H1 (cell line): ENCODE measurements at regions not wholly inside any gene's neighbourhood (a gene's known extent, or its start where the extent isn't known, plus 50 kb on each side); places are given as distances from the start of the nearest gene placed in this dataset.

Source experiments
- CTCF ChIA-PET: fragments of 300-600 bp; sonication (Branson Sonifier 250); formaldehyde crosslinking; loops from one replicate; lab custom pipeline; 2021; ENCODE audit not compliant: partially characterized antibody; lab: Charles Lee
- POLR2A ChIA-PET: fragments of 300-600 bp; sonication (Branson Sonifier 250); formaldehyde crosslinking; loops from one replicate; lab custom pipeline; 2021; ENCODE audit warnings: inconsistent platforms; ENCODE audit not compliant: partially characterized antibody; lab: Charles Lee
- DNase-seq, 2 experiments: peaks; one replicate each; pipeline versions ENCODE4 v3.0.0 to v3.0.0-alpha.2; 2010 to 2022; ENCODE audit warnings: low spot score in 2 of 2, low read depth in 1 of 2, mixed read lengths in 1 of 2
- FAIRE-seq: peaks from 2 replicates; lab custom pipeline; 2011; peaks lifted over from hg19 to GRCh38; lab: Jason Lieb, UNC
- H2AFZ ChIP-seq: 2 replicates; pipeline ENCODE4 v1.8.1; 2012; ENCODE audit warnings: low read length, inconsistent platforms
- H2AK5ac ChIP-seq: 2 replicates; pipeline ENCODE4 v1.6.1; 2013; ENCODE audit warnings: low read depth, low read length
- H2BK120ac ChIP-seq: replicated peaks from 2 replicates; pipeline ENCODE3; 2013; ENCODE audit warnings: low read depth, low read length, inconsistent platforms
- H2BK12ac ChIP-seq: 2 replicates; pipeline ENCODE4 v1.6.1; 2013; ENCODE audit warnings: low read depth, low read length
- H2BK15ac ChIP-seq: 2 replicates; pipeline ENCODE4 v1.6.1; 2013; ENCODE audit warnings: low read length
- H2BK20ac ChIP-seq: 2 replicates; pipeline ENCODE4 v1.6.1; 2013; ENCODE audit warnings: low read length
- H2BK5ac ChIP-seq: 2 replicates; pipeline ENCODE4 v1.6.1; 2013; ENCODE audit warnings: low read depth, low read length
- H3K14ac ChIP-seq: 2 replicates; pipeline ENCODE4 v1.6.1; 2013; ENCODE audit warnings: inconsistent platforms; ENCODE audit not compliant: insufficient read length
- H3K18ac ChIP-seq: 2 replicates; pipeline ENCODE4 v1.6.1; 2013; ENCODE audit warnings: low read length; ENCODE audit errors: extremely low read depth
- H3K23ac ChIP-seq: 2 replicates; pipeline ENCODE4 v1.6.1; 2013; ENCODE audit warnings: inconsistent platforms; ENCODE audit not compliant: insufficient read length
- H3K23me2 ChIP-seq: 2 replicates; pipeline ENCODE4 v1.6.1; 2013; ENCODE audit warnings: low read depth, low read length
- H3K27ac ChIP-seq: 2 replicates; pipeline ENCODE4 v1.6.1; 2011; ENCODE audit warnings: low read depth, low read length, inconsistent platforms
- H3K27me3 ChIP-seq, 4 experiments: replicated peaks in 1 of 4; 1 replicate in 1 of 4; 2 replicates in 3 of 4; pipeline versions ENCODE4 v1.6.1 to v1.8.1; 2011 to 2013; ENCODE audit warnings: low read length in 3 of 4, mild to moderate bottlenecking in 3 of 4, inconsistent platforms in 2 of 4, mixed read lengths in 2 of 4, moderate library complexity in 1 of 4; ENCODE audit not compliant: control insufficient read depth in 3 of 4, insufficient read depth in 3 of 4; ENCODE audit errors: extremely low read depth in 1 of 4
- H3K36me3 ChIP-seq, 4 experiments: 2 replicates each; pipeline versions ENCODE4 v1.6.1 to v1.8.1; 2011 to 2013; ENCODE audit warnings: mild to moderate bottlenecking in 4 of 4, low read length in 3 of 4, moderate library complexity in 2 of 4, control low read depth in 1 of 4, inconsistent platforms in 1 of 4; ENCODE audit not compliant: insufficient read depth in 4 of 4, control insufficient read depth in 2 of 4
- H3K4ac ChIP-seq: replicated peaks from 2 replicates; pipeline ENCODE3; 2013; ENCODE audit warnings: low read length, low read depth, mixed read lengths, inconsistent platforms; ENCODE audit not compliant: insufficient read length
- H3K4me1 ChIP-seq, 4 experiments: replicated peaks in 1 of 4; 1 replicate in 1 of 4; 2 replicates in 3 of 4; pipeline versions ENCODE4 v1.6.1 to v1.8.1; 2011 to 2013; ENCODE audit warnings: low read length in 3 of 4, inconsistent platforms in 2 of 4, mixed read lengths in 1 of 4; ENCODE audit not compliant: insufficient read depth in 4 of 4, control insufficient read depth in 3 of 4
- H3K4me2 ChIP-seq, 2 experiments: 2 replicates each; pipeline versions ENCODE4 v1.6.1 to v1.8.1; 2011 to 2013; ENCODE audit warnings: low read depth in 2 of 2, low read length in 2 of 2, control low read depth in 1 of 2, inconsistent platforms in 1 of 2, mild to moderate bottlenecking in 1 of 2; ENCODE audit not compliant: insufficient read depth in 1 of 2
- H3K4me3 ChIP-seq, 4 experiments: fragments of 200-600, 300-600 bp in 1 of 4; sonication (generic), shearing (Covaris generic), sonication (Bioruptor Twin) in 1 of 4; 2 replicates each; pipeline versions ENCODE4 v1.5.1 to v1.8.1; 2011 to 2016; ENCODE audit warnings: low read length in 4 of 4, low read depth in 3 of 4, control low read depth in 2 of 4, inconsistent platforms in 2 of 4, mild to moderate bottlenecking in 2 of 4, mixed read lengths in 1 of 4, moderate library complexity in 1 of 4; ENCODE audit not compliant: insufficient read depth in 2 of 4; ENCODE audit errors: extremely low read depth in 1 of 4
- H3K56ac ChIP-seq: replicated peaks from 2 replicates; pipeline ENCODE3; 2013; ENCODE audit warnings: low read depth, mild to moderate bottlenecking, mixed read lengths, low read length, inconsistent platforms; ENCODE audit not compliant: insufficient read length
- H3K79me1 ChIP-seq: 2 replicates; pipeline ENCODE4 v1.6.1; 2013; ENCODE audit warnings: low read depth, low read length, control low read depth
- H3K79me2 ChIP-seq, 2 experiments: 2 replicates each; pipeline versions ENCODE4 v1.6.1 to v1.8.1; 2012 to 2013; ENCODE audit warnings: low read length in 2 of 2, mild to moderate bottlenecking in 2 of 2, inconsistent platforms in 1 of 2; ENCODE audit not compliant: insufficient read depth in 2 of 2, control insufficient read depth in 1 of 2
- H3K9ac ChIP-seq, 4 experiments: replicated peaks in 1 of 4; 1 replicate in 1 of 4; 2 replicates in 3 of 4; pipeline versions ENCODE4 v1.6.1 to v1.8.1; 2011 to 2013; ENCODE audit warnings: low read depth in 3 of 4, low read length in 3 of 4, control low read depth in 2 of 4, mild to moderate bottlenecking in 2 of 4, moderate library complexity in 2 of 4, inconsistent platforms in 1 of 4; ENCODE audit errors: extremely low read depth in 1 of 4
- H3K9me3 ChIP-seq, 2 experiments: 2 replicates each; pipeline versions ENCODE4 v1.6.1 to v1.8.1; 2012 to 2013; ENCODE audit warnings: mild to moderate bottlenecking in 2 of 2, moderate library complexity in 2 of 2, control low read depth in 1 of 2, inconsistent platforms in 1 of 2, low read depth in 1 of 2, low read length in 1 of 2, mixed read lengths in 1 of 2; ENCODE audit not compliant: insufficient read depth in 2 of 2
- H4K20me1 ChIP-seq, 2 experiments: replicated peaks in 1 of 2; 2 replicates each; pipeline versions ENCODE3 to v1.8.1; 2011 to 2013; ENCODE audit warnings: inconsistent platforms in 2 of 2, low read length in 2 of 2, mild to moderate bottlenecking in 1 of 2; ENCODE audit not compliant: insufficient read depth in 2 of 2, control insufficient read depth in 1 of 2
- H4K5ac ChIP-seq: 2 replicates; pipeline ENCODE4 v1.6.1; 2013; ENCODE audit warnings: low read length, low read depth, mixed read lengths, inconsistent platforms; ENCODE audit not compliant: insufficient read length
- H4K8ac ChIP-seq: 2 replicates; pipeline ENCODE4 v1.8.0; 2013; ENCODE audit warnings: mild to moderate bottlenecking, moderate library complexity, low read length, inconsistent platforms; ENCODE audit not compliant: insufficient read depth; ENCODE audit errors: extremely low read depth
- H4K91ac ChIP-seq: replicated peaks from 2 replicates; pipeline ENCODE3; 2013; ENCODE audit warnings: low read length, mixed read lengths, inconsistent platforms; ENCODE audit not compliant: insufficient read length
- CHD2 ChIP-seq: IDR thresholded peaks from 2 replicates; pipeline ENCODE4 v1.6.1; 2012; ENCODE audit warnings: low read length, improper control_type of control experiment
- CTCF ChIP-seq, 3 experiments: IDR thresholded peaks; 1 replicate in 2 of 3; 2 replicates in 1 of 3; pipeline versions ENCODE4 v1.5.1 to v1.6.1; 2011; ENCODE audit warnings: low read length in 3 of 3, mild to moderate bottlenecking in 3 of 3, inconsistent platforms in 2 of 3, low read depth in 1 of 3, moderate library complexity in 1 of 3; ENCODE audit not compliant: insufficient read depth in 1 of 3; ENCODE audit errors: control extremely low read depth in 1 of 3
- MAX ChIP-seq: IDR thresholded peaks from 2 replicates; pipeline ENCODE4 v1.6.1; 2012; ENCODE audit warnings: inconsistent platforms
- RAD21 ChIP-seq, 2 experiments: IDR thresholded peaks in 1 of 2; conservative IDR thresholded peaks in 1 of 2; 2 replicates each; pipeline ENCODE4 v1.6.1; 2011; ENCODE audit warnings: low read depth in 2 of 2, low read length in 2 of 2, improper control_type of control experiment in 1 of 2, inconsistent platforms in 1 of 2, mild to moderate bottlenecking in 1 of 2, moderate library complexity in 1 of 2
- WGBS, 2 experiments: shearing (Covaris generic) in 1 of 2; methylation state at CpG; one replicate each; pipeline versions ENCODE4 v1.1.6 to v1.1.7; 2013 to 2015; ENCODE audit warnings: low lambda C conversion rate in 2 of 2, mixed read lengths in 2 of 2, inconsistent platforms in 1 of 2, low coverage in 1 of 2, missing lambda C conversion rate in 1 of 2; ENCODE audit not compliant: insufficient replicate concordance in 2 of 2, insufficient coverage in 1 of 2, insufficient read length in 1 of 2; ENCODE audit errors: extremely low coverage in 1 of 2, missing lambda C conversion rate in 1 of 2; 5-methylcytosine and 5-hydroxymethylcytosine counted together

- POLR2A ChIA-PET, result no interaction called here
- H3K27me3 ChIP-seq, result no peaks in the 10 kb centered on the region
- H3K36me3 ChIP-seq, result no peaks in the 10 kb centered on the region
- H2BK120ac ChIP-seq, result no peak overlapping the region
- no peaks in the 10 kb centered on the region for H3K79me2 ChIP-seq
- CTCF ChIA-PET, result interaction anchor here (0.6 to 4.4 kb wide), 19 partner anchors 8 to 302 kb away, joined by 3 to 23 read pairs (median 4); no protein-coding TSS in a partner anchor
- H4K8ac ChIP-seq, result no peak overlapping the region
- H3K4me3 ChIP-seq, result no peak overlapping the region
- 72% methylated on average over 9 of the region's 9 CpGs; no CpG with 5 or more reads in 1 of the 2 experiments for WGBS, 2 experiments
- H2BK20ac ChIP-seq, result no peak overlapping the region
- H4K5ac ChIP-seq, result no peak overlapping the region
- no peak for FAIRE-seq
- H3K23me2 ChIP-seq, result no peaks in the 10 kb centered on the region
- no peak overlapping the region for H2AK5ac ChIP-seq
- no peaks in the 10 kb centered on the region for H3K4me1 ChIP-seq
- H3K4me2 ChIP-seq, result no peak overlapping the region
- no peak overlapping the region for H2BK12ac ChIP-seq
- H3K9ac ChIP-seq, result no peak overlapping the region
- TF ChIP-seq RAD21 (IDR thresholded peaks at IDR 0.05 in 1 of 2, conservative IDR thresholded peaks at IDR 0.05 in 1 of 2; ENCODE audit: low read depth in 2 of 2, low read length in 2 of 2) (peak; percentile 66 to 81), CTCF (IDR thresholded peaks at IDR 0.05; ENCODE audit: control extremely low read depth in 1 of 3, insufficient read depth in 1 of 3, low read depth in 1 of 3, low read length in 3 of 3) (peak; percentile 42 to 55 (median 51)), MAX (0 out of 2 replicates have a peak, but pooled peaks have one; percentile 16), CHD2 (no peak)
- H3K79me1 ChIP-seq, result no peaks in the 10 kb centered on the region
- H2AFZ ChIP-seq, result no peak overlapping the region
- no peak overlapping the region for H3K14ac ChIP-seq
- H4K91ac ChIP-seq, result no peak overlapping the region
- H2BK5ac ChIP-seq, result no peak overlapping the region
- no peaks in the 10 kb centered on the region for H4K20me1 ChIP-seq
- no peak overlapping the region for H3K27ac ChIP-seq
- H3K18ac ChIP-seq, result no peak overlapping the region
- H3K9me3 ChIP-seq, result peaks cover 13 to 15% of the 10 kb centered on the region in 2 experiments
- DNase-seq, result no peak
- no peak overlapping the region for H3K56ac ChIP-seq
- no peak overlapping the region for H3K23ac ChIP-seq
- H3K4ac ChIP-seq, result no peak overlapping the region
- H2BK15ac ChIP-seq, result no peak overlapping the region
Observed at GRCh38 chr10:124296121-124296812, 122.5 kb downstream of the OAT start.
